ENCODE measurements at regions not wholly inside any gene's neighbourhood (a gene's known extent, or its start where the extent isn't known, plus 50 kb on each side); places are given as distances from the start of the nearest gene placed in this dataset.

- TF ChIP-seq CHD7 (IDR thresholded peaks at IDR 0.05; ENCODE audit: insufficient replicate concordance, low read length) (no peak), BACH1 (IDR thresholded peaks at IDR 0.05; ENCODE audit: low read length) (no peak), CHD2 (IDR thresholded peaks at IDR 0.05; ENCODE audit: low read length) (no peak), SIX5 (IDR thresholded peaks at IDR 0.05; ENCODE audit: low read depth, low read length) (no peak), CBX8 (IDR thresholded peaks at IDR 0.05; ENCODE audit: borderline replicate concordance, low read depth, low read length) (no peak), SAP30 (IDR thresholded peaks at IDR 0.05; ENCODE audit: insufficient read depth, insufficient replicate concordance, low read length) (no peak), TAF1 (IDR thresholded peaks at IDR 0.05; ENCODE audit: low read depth, low read length) (no peak), SRF (IDR thresholded peaks at IDR 0.05; ENCODE audit: low read depth, low read length) (no peak), CEBPB (IDR thresholded peaks at IDR 0.05; ENCODE audit: low read depth, low read length) (no peak)
- TF ChIP-seq, protein P1, sequence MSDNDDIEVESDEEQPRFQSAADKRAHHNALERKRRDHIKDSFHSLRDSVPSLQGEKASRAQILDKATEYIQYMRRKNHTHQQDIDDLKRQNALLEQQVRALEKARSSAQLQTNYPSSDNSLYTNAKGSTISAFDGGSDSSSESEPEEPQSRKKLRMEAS (IDR thresholded peaks at IDR 0.05): no peak
- TF ChIP-seq, protein P2, sequence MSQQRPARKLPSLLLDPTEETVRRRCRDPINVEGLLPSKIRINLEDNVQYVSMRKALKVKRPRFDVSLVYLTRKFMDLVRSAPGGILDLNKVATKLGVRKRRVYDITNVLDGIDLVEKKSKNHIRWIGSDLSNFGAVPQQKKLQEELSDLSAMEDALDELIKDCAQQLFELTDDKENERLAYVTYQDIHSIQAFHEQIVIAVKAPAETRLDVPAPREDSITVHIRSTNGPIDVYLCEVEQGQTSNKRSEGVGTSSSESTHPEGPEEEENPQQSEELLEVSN (IDR thresholded peaks at IDR 0.05): no peak
- TF ChIP-seq, protein P3, sequence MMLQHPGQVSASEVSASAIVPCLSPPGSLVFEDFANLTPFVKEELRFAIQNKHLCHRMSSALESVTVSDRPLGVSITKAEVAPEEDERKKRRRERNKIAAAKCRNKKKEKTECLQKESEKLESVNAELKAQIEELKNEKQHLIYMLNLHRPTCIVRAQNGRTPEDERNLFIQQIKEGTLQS (IDR thresholded peaks at IDR 0.05; ENCODE audit: insufficient read depth, low read depth, low read length): no peak
Measured at GRCh38 chr5:173719731-173720082, 103.3 kb upstream of the BOD1 start (continued).
